ENCODE measurements at regions not wholly inside any gene's neighbourhood (a gene's known extent, or its start where the extent isn't known, plus 50 kb on each side); places are given as distances from the start of the nearest gene placed in this dataset.

GRCh38 chr1:227374846-227375245 is 56.6 kb upstream of the CDC42BPA start:
- DNase-seq = no peak

- peak in 1 of 56 donors; percentile 8 for DNase-seq
Measured at GRCh38 chr1:227372726-227373130, 54.4 kb upstream of the CDC42BPA start.

GRCh38 chr1:227370533-227371254 is 52.4 kb upstream of the CDC42BPA start:
- DNase-seq = no peak

- DNase-seq = no peak
Measured at GRCh38 chr1:227369102-227369760, 50.9 kb upstream of the CDC42BPA start.

All from nucleus accumbens (tissue), 56 donors.